SK-N-MC (cell line): ENCODE measurements at regions not wholly inside any gene's neighbourhood (a gene's known extent, or its start where the extent isn't known, plus 50 kb on each side); places are given as distances from the start of the nearest gene placed in this dataset.
"Not testable (repeated sequence)": the region's sequence is repeated elsewhere in the genome, so short reads cannot be mapped to it uniquely, and the experiment has no call there.

Experiments used
- EZH2 ChIP-seq: fragments of 200-600 bp; sonication (generic); IDR thresholded peaks from one replicate; pipeline ENCODE4 v1.6.1; 2017; ENCODE audit warnings: antibody characterized with exemption
- POLR2AphosphoS5 ChIP-seq: IDR thresholded peaks from 2 replicates; pipeline ENCODE4 v1.6.1; 2012; ENCODE audit warnings: mild to moderate bottlenecking, low read depth, low read length, borderline replicate concordance

- not testable (repeated sequence) for TF ChIP-seq POLR2AphosphoS5, EZH2
Measured at GRCh38 chr10:100651099-100651498, 94.3 kb upstream of the PAX2 start.
